RWPE1 (cell line): ENCODE measurements at regions not wholly inside any gene's neighbourhood (a gene's known extent, or its start where the extent isn't known, plus 50 kb on each side); places are given as distances from the start of the nearest gene placed in this dataset.

Experiments
- CTCF ChIA-PET: fragments of 350-600 bp; sonication (Branson Sonifier 250); formaldehyde crosslinking; extraction: SDS; loops from one replicate; lab custom pipeline; 2021; lab: Yijun Ruan, JAX
- POLR2A ChIA-PET: fragments of 400-600 bp; formaldehyde crosslinking; extraction: SDS; loops from one replicate; lab custom pipeline; 2020; ENCODE audit warnings: antibody characterized with exemption; ENCODE audit not compliant: low non-redundant PET; lab: Yijun Ruan, JAX
- DNase-seq: peaks from one replicate; pipeline ENCODE4 v3.0.0; 2012; ENCODE audit warnings: low spot score
- H3K27ac ChIP-seq: fragments of 450-650 bp; 2 replicates; pipeline ENCODE4 v1.5.1; 2017
- CTCF ChIP-seq: fragments of 450-650 bp; conservative IDR thresholded peaks from 2 replicates; pipeline ENCODE4 v1.5.1; 2017; ENCODE audit warnings: low read depth, mild to moderate bottlenecking

- no peak for TF ChIP-seq CTCF
- CTCF ChIA-PET, result interaction anchor here (0.6 kb wide), 1 partner anchor 30 kb away, joined by 5 read pairs; no protein-coding TSS in a partner anchor
- no peak for DNase-seq
- no peak overlapping the region for H3K27ac ChIP-seq
- POLR2A ChIA-PET, result no interaction called here
Observed at GRCh38 chr10:33712825-33713224, 378.4 kb upstream of the NRP1 start.

DNA sequence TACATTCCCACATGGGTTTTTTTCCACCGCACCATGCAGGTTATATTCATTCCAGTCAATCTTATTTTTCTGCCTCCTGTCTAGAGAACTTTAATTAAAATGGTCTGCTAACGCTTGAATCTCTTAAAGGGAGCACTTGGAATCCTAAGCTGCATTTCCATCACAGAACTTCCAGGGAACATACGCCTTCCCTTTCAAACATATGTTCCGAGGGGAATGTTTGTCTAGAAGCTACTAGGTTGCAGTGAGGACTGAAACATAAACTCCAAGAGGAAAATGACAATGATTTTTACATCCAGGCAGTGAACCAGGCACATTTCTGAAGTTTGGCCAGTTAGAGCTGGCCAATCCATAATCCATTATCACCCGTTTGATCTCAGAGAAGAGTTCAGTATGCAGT, 375.5 kb upstream of the NRP1 start:
- POLR2A ChIA-PET, result no interaction called here
- CTCF ChIA-PET, result no interaction called here
- no peak for TF ChIP-seq CTCF
- no peak overlapping the region for H3K27ac ChIP-seq
- DNase-seq, result no peak

DNA sequence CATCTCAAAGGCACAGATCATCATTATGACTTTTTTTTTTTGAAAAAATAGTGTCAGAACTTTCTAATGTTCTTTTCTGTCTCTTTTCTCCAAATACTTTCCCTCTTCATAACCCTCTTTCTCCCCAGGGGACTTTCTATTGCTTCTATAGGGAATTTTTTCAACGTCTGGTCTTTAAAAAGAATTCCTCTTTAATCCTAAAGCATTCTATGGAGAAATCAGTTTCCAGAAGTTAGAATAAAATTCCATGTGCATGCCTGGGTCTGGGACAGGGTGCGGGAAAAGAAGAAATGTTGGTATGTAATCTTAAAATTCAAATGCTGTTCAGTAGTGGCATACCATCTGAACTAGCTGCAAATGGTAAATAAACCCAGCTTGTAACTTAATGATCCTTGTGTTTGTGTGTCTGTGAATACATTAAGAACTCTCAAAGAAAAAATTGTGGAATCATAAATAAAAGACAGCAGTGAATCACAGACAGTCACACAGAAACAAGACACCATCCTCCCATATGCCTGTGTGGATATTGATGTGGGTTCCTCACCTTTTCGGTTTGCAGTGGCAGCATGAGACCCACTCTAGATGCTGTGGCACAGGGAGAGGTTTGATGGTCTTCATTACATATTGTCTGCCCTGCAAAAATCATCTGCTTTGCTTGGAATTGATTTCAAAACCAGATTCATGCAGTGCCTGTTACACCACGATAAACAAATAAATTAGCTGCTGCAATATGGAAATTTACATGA, 374.7 kb upstream of the NRP1 start:
- H3K27ac ChIP-seq, result no peak overlapping the region
- POLR2A ChIA-PET, result no interaction called here
- CTCF ChIA-PET, result no interaction called here
- no peak for TF ChIP-seq CTCF
- no peak for DNase-seq

- H3K27ac ChIP-seq, result no peak overlapping the region
- DNase-seq, result no peak
- no peak for TF ChIP-seq CTCF
- ChIA-PET CTCF (no interaction called here), POLR2A (no interaction called here)
Observed at GRCh38 chr10:33708561-33708960, 374.1 kb upstream of the NRP1 start.

DNA sequence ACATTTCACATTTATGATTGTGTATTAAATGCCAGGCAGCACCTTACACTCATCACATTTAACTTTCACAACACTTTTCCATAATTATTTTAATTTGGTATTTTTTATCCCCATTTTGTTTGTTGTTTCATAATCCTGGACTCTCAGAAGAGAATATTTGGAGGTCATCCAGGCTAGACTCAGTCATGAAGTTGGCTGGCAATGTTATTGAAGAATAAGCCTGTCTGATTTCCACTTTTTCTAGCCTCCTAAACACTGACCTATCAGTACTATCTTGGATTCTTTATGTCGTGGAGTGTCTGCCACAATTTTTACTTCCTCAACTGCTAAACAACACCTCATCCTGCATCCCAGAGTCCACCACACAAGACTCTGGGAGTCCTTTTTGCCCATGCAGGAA, 372.3 kb upstream of the NRP1 start:
- TF ChIP-seq CTCF, result no peak
- CTCF ChIA-PET, result no interaction called here
- POLR2A ChIA-PET, result no interaction called here
- no peak for DNase-seq
- H3K27ac ChIP-seq, result no peak overlapping the region

- ChIA-PET POLR2A (no interaction called here), CTCF (no interaction called here)
- no peak overlapping the region for H3K27ac ChIP-seq
- no peak for TF ChIP-seq CTCF
- peak; percentile 41 for DNase-seq
Observed at GRCh38 chr10:33706191-33706590, 371.7 kb upstream of the NRP1 start.
